Neural cell (in vitro differentiated cells): ENCODE measurements at regions not wholly inside any gene's neighbourhood (a gene's known extent, or its start where the extent isn't known, plus 50 kb on each side); places are given as distances from the start of the nearest gene placed in this dataset.

Source experiments
- H2AFZ ChIP-seq: fragments of 200-600, 300-800 bp; sonication (generic), shearing (Covaris generic); 2 replicates; pipeline ENCODE4 v1.6.0; 2014; ENCODE audit warnings: low read depth, mild to moderate bottlenecking, antibody characterized with exemption, low read length, moderate library complexity
- H3F3A ChIP-seq: fragments of 200-600 bp; shearing (Covaris generic); 2 replicates; pipeline ENCODE4 v1.6.1; 2016; ENCODE audit warnings: mild to moderate bottlenecking, moderate library complexity, mixed read lengths, antibody characterized with exemption, low read length; ENCODE audit not compliant: insufficient read depth, poor library complexity, severe bottlenecking
- H3K27ac ChIP-seq: fragments of 200-600, 300-800 bp; sonication (generic), shearing (Covaris generic); 2 replicates; pipeline ENCODE4 v1.5.1; 2014; ENCODE audit warnings: mild to moderate bottlenecking, low read length, moderate library complexity
- H3K27me3 ChIP-seq: fragments of 300-800, 200-600 bp; sonication (generic), shearing (Covaris generic); 2 replicates; pipeline ENCODE4 v1.6.0; 2014; ENCODE audit warnings: mild to moderate bottlenecking, low read depth, low read length, moderate library complexity; ENCODE audit not compliant: insufficient read depth
- H3K36me3 ChIP-seq: fragments of 300-800, 200-600 bp; sonication (generic), shearing (Covaris generic); 2 replicates; pipeline ENCODE4 v1.5.1; 2014; ENCODE audit warnings: mild to moderate bottlenecking, antibody characterized with exemption, low read length, moderate library complexity; ENCODE audit not compliant: insufficient read depth
- H3K4me2 ChIP-seq: fragments of 300-800, 200-600 bp; sonication (generic), shearing (Covaris generic); 2 replicates; pipeline ENCODE4 v1.6.0; 2014; ENCODE audit warnings: mild to moderate bottlenecking, low read length
- H3K4me3 ChIP-seq: fragments of 300-800, 200-600 bp; sonication (generic), shearing (Covaris generic); 2 replicates; pipeline ENCODE4 v1.5.1; 2014; ENCODE audit warnings: mild to moderate bottlenecking, low read length, moderate library complexity
- H3K79me2 ChIP-seq: fragments of 200-600 bp; shearing (Covaris generic); replicated peaks from 2 replicates; pipeline ENCODE4 v1.6.0; 2014; ENCODE audit warnings: mild to moderate bottlenecking, low read length, moderate library complexity; ENCODE audit not compliant: insufficient read depth
- H3K9ac ChIP-seq: fragments of 300-800, 200-600 bp; sonication (generic), shearing (Covaris generic); 2 replicates; pipeline ENCODE4 v1.6.1; 2016; ENCODE audit warnings: mild to moderate bottlenecking, low read length, mixed read lengths
- H3K9me2 ChIP-seq: fragments of 200-600 bp; shearing (Covaris generic); 2 replicates; pipeline ENCODE4 v1.6.1; 2016; ENCODE audit warnings: mild to moderate bottlenecking, low read length, mixed read lengths; ENCODE audit not compliant: insufficient read depth
- H3K9me3 ChIP-seq: fragments of 200-600, 300-800 bp; sonication (generic), shearing (Covaris generic); 2 replicates; pipeline ENCODE4 v1.6.1; 2016; ENCODE audit warnings: mild to moderate bottlenecking, mixed run types, low read length, moderate library complexity, mixed read lengths
- H4K20me1 ChIP-seq: fragments of 200-600 bp; shearing (Covaris generic); 2 replicates; pipeline ENCODE4 v1.6.1; 2016; ENCODE audit warnings: mild to moderate bottlenecking, mixed run types; ENCODE audit not compliant: insufficient read depth
- EP300 ChIP-seq: fragments of 450-650 bp; conservative IDR thresholded peaks from 2 replicates; pipeline ENCODE4 v1.6.1; 2014; ENCODE audit warnings: antibody characterized with exemption, mild to moderate bottlenecking, moderate library complexity; ENCODE audit not compliant: poor library complexity, severe bottlenecking
- EZH2 ChIP-seq: fragments of 200-600, 300-800 bp; shearing (Covaris generic), sonication (generic); IDR thresholded peaks from 2 replicates; pipeline ENCODE4 v1.6.1; 2014; ENCODE audit warnings: antibody characterized with exemption, low read length, borderline replicate concordance, mild to moderate bottlenecking; ENCODE audit not compliant: insufficient read depth, poor library complexity, severe bottlenecking
- MXI1 ChIP-seq: fragments of 450-650 bp; conservative IDR thresholded peaks from 2 replicates; pipeline ENCODE4 v1.6.1; 2014; ENCODE audit warnings: antibody characterized with exemption, mild to moderate bottlenecking; ENCODE audit not compliant: poor library complexity, severe bottlenecking
- POLR2AphosphoS5 ChIP-seq: IDR thresholded peaks from 2 replicates; pipeline ENCODE4 v1.6.1; 2012
- RAD21 ChIP-seq: fragments of 450-650 bp; conservative IDR thresholded peaks from 2 replicates; pipeline ENCODE4 v1.6.1; 2014; ENCODE audit warnings: antibody characterized with exemption, mild to moderate bottlenecking, moderate library complexity
- SMC3 ChIP-seq: fragments of 450-650 bp; conservative IDR thresholded peaks from 2 replicates; pipeline ENCODE4 v1.6.1; 2014; ENCODE audit warnings: antibody characterized with exemption, mild to moderate bottlenecking, moderate library complexity; ENCODE audit not compliant: poor library complexity
- TAF1 ChIP-seq: IDR thresholded peaks from 2 replicates; pipeline ENCODE4 v1.6.1; 2012; ENCODE audit warnings: low read depth
- TF ChIP-seq, protein P1 (sequence below): fragments of 450-650 bp; IDR thresholded peaks from 2 replicates; pipeline ENCODE4 v1.5.1; 2014; ENCODE audit warnings: antibody characterized with exemption, mild to moderate bottlenecking, moderate library complexity; ENCODE audit not compliant: poor library complexity, severe bottlenecking
- TF ChIP-seq, protein P2 (sequence below): IDR thresholded peaks from 2 replicates; pipeline ENCODE4 v1.6.1; 2012; ENCODE audit warnings: borderline replicate concordance

DNA sequence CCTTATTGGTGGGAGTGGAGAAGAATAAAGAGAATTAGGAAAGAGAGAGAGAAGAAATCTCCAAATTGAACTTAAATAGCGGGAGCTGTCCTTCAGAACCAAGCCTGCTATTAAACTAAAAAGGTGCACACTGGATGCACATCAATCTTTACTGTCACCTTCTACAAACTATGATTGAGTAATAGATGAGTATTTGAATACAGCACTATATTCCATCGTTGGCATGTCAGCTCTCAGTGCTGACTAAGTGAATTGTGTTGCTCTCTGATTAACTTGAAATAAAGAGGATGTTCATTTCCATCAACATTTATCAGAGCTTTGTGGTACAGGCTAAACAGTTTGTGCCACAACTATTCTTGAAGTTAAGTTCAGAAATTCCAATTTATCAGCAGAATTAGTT lies 143.7 kb upstream of the PABPC4L start:
- Histone ChIP-seq H3K9me2 (no peaks in the 10 kb centered on the region), H3K27ac (peak overlapping the region; percentile 28), H3K79me2 (no peaks in the 10 kb centered on the region), H3K36me3 (no peaks in the 10 kb centered on the region), H3F3A (no peaks in the 10 kb centered on the region), H3K9me3 (no peaks in the 10 kb centered on the region), H3K27me3 (no peaks in the 10 kb centered on the region), H3K4me2 (no peak overlapping the region), H3K4me3 (no peak overlapping the region), H4K20me1 (no peaks in the 10 kb centered on the region), H2AFZ (no peak overlapping the region), H3K9ac (no peak overlapping the region)
- TF ChIP-seq TAF1 (no peak), POLR2AphosphoS5 (peak; percentile 73), EP300 (peak; percentile 93)
- TF ChIP-seq, protein P1, sequence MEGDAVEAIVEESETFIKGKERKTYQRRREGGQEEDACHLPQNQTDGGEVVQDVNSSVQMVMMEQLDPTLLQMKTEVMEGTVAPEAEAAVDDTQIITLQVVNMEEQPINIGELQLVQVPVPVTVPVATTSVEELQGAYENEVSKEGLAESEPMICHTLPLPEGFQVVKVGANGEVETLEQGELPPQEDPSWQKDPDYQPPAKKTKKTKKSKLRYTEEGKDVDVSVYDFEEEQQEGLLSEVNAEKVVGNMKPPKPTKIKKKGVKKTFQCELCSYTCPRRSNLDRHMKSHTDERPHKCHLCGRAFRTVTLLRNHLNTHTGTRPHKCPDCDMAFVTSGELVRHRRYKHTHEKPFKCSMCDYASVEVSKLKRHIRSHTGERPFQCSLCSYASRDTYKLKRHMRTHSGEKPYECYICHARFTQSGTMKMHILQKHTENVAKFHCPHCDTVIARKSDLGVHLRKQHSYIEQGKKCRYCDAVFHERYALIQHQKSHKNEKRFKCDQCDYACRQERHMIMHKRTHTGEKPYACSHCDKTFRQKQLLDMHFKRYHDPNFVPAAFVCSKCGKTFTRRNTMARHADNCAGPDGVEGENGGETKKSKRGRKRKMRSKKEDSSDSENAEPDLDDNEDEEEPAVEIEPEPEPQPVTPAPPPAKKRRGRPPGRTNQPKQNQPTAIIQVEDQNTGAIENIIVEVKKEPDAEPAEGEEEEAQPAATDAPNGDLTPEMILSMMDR, result no peak

GRCh38 chr4:134343656-134344055 lies 142.1 kb upstream of the PABPC4L start:
- no peak overlapping the region for H3K9ac ChIP-seq
- H3F3A ChIP-seq, result no peaks in the 10 kb centered on the region
- H3K9me2 ChIP-seq, result no peaks in the 10 kb centered on the region
- no peak overlapping the region for H3K4me3 ChIP-seq
- H4K20me1 ChIP-seq, result no peaks in the 10 kb centered on the region
- H3K27me3 ChIP-seq, result no peaks in the 10 kb centered on the region
- no peak overlapping the region for H3K27ac ChIP-seq
- TF ChIP-seq POLR2AphosphoS5 (no peak), RAD21 (no peak)
- no peak overlapping the region for H2AFZ ChIP-seq
- no peaks in the 10 kb centered on the region for H3K9me3 ChIP-seq
- no peaks in the 10 kb centered on the region for H3K79me2 ChIP-seq
- H3K4me2 ChIP-seq, result no peak overlapping the region
- no peaks in the 10 kb centered on the region for H3K36me3 ChIP-seq

DNA sequence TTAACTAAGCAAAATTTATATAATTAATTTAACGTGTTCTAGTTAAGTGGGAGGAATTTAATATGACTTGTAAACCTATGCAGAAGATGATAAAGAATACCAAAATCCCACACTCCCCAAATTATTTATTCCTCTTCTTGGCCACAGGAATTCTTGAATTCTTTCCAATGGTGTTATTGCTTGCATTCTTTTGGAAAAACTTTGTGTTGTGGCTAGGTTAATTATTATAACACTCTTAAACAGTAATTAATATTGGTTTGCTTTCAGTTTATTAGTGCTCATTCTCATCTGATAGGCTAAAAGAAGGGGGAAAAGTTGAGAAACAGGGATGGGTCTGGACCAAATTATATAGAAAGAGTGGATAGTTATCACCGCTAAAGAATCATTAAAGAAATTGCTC lies 141.5 kb upstream of the PABPC4L start:
- Histone ChIP-seq H3K27me3 (no peaks in the 10 kb centered on the region), H3K4me2 (no peak overlapping the region), H3K9me2 (no peaks in the 10 kb centered on the region), H3K9ac (no peak overlapping the region), H3K36me3 (no peaks in the 10 kb centered on the region), H3F3A (no peaks in the 10 kb centered on the region), H2AFZ (no peak overlapping the region), H4K20me1 (no peaks in the 10 kb centered on the region), H3K4me3 (no peak overlapping the region), H3K79me2 (no peaks in the 10 kb centered on the region), H3K9me3 (no peaks in the 10 kb centered on the region), H3K27ac (no peak overlapping the region)
- TF ChIP-seq TAF1 (no peak), RAD21 (no peak), POLR2AphosphoS5 (no peak), EZH2 (no peak), MXI1 (no peak), EP300 (no peak), SMC3 (no peak)
- TF ChIP-seq, protein P1, result no peak
- TF ChIP-seq, protein P2, sequence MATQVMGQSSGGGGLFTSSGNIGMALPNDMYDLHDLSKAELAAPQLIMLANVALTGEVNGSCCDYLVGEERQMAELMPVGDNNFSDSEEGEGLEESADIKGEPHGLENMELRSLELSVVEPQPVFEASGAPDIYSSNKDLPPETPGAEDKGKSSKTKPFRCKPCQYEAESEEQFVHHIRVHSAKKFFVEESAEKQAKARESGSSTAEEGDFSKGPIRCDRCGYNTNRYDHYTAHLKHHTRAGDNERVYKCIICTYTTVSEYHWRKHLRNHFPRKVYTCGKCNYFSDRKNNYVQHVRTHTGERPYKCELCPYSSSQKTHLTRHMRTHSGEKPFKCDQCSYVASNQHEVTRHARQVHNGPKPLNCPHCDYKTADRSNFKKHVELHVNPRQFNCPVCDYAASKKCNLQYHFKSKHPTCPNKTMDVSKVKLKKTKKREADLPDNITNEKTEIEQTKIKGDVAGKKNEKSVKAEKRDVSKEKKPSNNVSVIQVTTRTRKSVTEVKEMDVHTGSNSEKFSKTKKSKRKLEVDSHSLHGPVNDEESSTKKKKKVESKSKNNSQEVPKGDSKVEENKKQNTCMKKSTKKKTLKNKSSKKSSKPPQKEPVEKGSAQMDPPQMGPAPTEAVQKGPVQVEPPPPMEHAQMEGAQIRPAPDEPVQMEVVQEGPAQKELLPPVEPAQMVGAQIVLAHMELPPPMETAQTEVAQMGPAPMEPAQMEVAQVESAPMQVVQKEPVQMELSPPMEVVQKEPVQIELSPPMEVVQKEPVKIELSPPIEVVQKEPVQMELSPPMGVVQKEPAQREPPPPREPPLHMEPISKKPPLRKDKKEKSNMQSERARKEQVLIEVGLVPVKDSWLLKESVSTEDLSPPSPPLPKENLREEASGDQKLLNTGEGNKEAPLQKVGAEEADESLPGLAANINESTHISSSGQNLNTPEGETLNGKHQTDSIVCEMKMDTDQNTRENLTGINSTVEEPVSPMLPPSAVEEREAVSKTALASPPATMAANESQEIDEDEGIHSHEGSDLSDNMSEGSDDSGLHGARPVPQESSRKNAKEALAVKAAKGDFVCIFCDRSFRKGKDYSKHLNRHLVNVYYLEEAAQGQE, result no peak
